Suprapubic skin (tissue), 3 donors: ENCODE measurements at regions not wholly inside any gene's neighbourhood (a gene's known extent, or its start where the extent isn't known, plus 50 kb on each side); places are given as distances from the start of the nearest gene placed in this dataset.
"Not testable (repeated sequence)": the region's sequence is repeated elsewhere in the genome, so short reads cannot be mapped to it uniquely, and the experiment has no call there.

Experiments used
- CTCF ChIP-seq, 2 donors: fragments of 200-600 bp in 1 of 2; fragments of 450-650 bp in 1 of 2; sonication (generic) in 1 of 2; IDR thresholded peaks; one replicate each; pipeline ENCODE4 v1.5.1; 2016 to 2019; ENCODE audit warnings: antibody characterized with exemption in 2 of 2, mild to moderate bottlenecking in 1 of 2, moderate library complexity in 1 of 2
- POLR2AphosphoS5 ChIP-seq, 3 donors: sonication (generic); formaldehyde crosslinking; IDR thresholded peaks; one replicate each; pipeline ENCODE4 v1.6.1; 2017; ENCODE audit warnings: antibody characterized with exemption in 3 of 3

GRCh38 chr12:94002925-94003324 lies 145.5 kb upstream of the PLXNC1 start:
- not testable (repeated sequence) for TF ChIP-seq CTCF, POLR2AphosphoS5 (IDR thresholded peaks at IDR 0.05)
